ENCODE measurements at regions not wholly inside any gene's neighbourhood (a gene's known extent, or its start where the extent isn't known, plus 50 kb on each side); places are given as distances from the start of the nearest gene placed in this dataset.
"Not testable (repeated sequence)": the region's sequence is repeated elsewhere in the genome, so short reads cannot be mapped to it uniquely, and the experiment has no call there.

- DNase-seq (ENCODE audit: low read depth), result no peak
Measured at GRCh38 chr17:14427900-14428647, 127.2 kb downstream of the HS3ST3B1 start.

- not testable (repeated sequence) for DNase-seq (ENCODE audit: low read depth)
Measured at GRCh38 chr17:14423156-14423555, 122.3 kb downstream of the HS3ST3B1 start.

DNA sequence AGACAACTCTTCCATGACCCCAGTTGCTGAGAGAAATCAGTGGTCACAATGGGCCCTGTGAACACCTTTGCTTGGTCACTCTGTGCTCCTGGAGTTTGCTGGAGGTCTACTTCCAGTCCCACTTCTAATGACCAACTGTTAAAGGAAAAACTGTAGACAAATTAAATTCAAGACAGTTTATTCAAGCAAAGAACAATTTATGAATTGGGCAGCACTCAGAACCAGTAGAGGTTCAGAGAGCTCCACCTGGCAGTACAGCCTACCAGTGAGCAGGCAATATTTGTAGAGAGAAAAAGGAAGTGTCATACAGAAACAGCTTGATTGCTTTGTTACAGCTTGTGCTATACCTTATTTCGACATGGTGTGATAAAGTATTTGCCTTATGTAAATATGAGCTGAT lies 116.5 kb downstream of the HS3ST3B1 start:
- DNase-seq (ENCODE audit: low read depth), result no peak

DNA sequence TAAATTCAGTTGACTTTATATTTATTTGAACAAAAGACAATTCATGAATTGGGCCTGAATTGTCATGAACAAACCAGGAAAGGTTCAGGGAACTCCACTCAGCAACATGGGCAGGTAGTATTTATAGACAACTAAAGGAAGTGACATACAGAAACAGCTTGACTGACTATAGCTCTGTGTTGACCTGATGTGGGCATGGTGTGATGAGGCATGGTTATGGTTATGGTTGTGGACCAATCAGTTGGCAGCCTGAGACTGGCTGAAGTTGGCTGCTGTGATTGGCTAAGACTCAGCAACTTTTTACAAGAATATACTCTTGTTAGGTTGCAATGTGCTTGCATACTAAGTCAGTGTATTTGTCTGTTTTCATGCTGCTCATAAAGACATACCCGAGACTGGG lies 108.4 kb downstream of the HS3ST3B1 start:
- DNase-seq (ENCODE audit: low read depth), result no peak

GRCh38 chr17:14407541-14407940 lies 106.7 kb downstream of the HS3ST3B1 start:
- no peak for DNase-seq (ENCODE audit: low read depth)

GRCh38 chr17:14405189-14405588 lies 104.3 kb downstream of the HS3ST3B1 start:
- DNase-seq (ENCODE audit: low read depth), result no peak
